GM18907 (cell line): ENCODE measurements at regions not wholly inside any gene's neighbourhood (a gene's known extent, or its start where the extent isn't known, plus 50 kb on each side); places are given as distances from the start of the nearest gene placed in this dataset.

Source experiments
- ATAC-seq: cut with Tn5 transposase; IDR thresholded peaks from one replicate; pipeline ENCODE4 v1.9.1; 2021; ENCODE audit warnings: mild to moderate bottlenecking, moderate library complexity; ENCODE audit not compliant: unreplicated experiment

GRCh38 chr6:79307321-79308036, 73.0 kb upstream of the HMGN3 start:
- no peak for ATAC-seq

DNA sequence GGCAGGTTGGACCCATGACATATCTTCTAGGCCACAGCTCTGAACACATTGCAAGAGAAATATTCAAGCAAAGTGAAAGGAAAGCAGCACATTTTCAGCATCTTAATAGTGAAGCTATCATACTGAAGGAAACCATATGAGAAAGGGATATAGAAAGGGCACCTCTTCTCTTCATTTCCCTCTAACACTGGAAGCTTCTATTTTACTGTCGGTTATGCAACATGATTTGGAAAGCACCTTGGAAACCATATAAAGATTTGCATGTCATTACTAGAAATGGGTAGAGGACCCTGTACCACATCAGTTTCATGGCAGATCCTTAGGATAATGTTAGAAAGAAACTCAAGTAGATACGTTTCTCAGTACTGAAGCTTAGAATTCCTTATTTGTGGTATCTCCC, 70.5 kb upstream of the HMGN3 start:
- no peak for ATAC-seq

- ATAC-seq: no peak
Measured at GRCh38 chr6:79302341-79302740, 67.9 kb upstream of the HMGN3 start.

DNA sequence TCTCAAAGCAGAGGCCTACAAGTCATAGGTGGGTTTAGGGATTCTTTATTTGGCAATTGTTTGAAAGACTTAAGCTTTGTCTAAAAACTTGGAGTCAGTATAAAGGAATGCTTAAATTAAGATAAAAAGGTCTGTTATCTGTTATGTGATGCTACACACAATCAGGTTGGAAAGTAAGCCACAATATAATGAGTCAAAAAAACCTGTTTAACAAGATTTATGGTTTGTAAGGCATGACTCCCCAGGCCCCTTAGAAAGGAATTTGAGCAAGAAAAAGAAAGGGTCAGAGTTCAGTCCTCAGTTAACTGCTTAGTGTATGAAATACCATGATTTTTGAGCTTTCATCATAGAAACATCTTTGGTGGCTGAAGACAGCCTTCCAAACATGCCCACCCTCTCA, 66.8 kb upstream of the HMGN3 start:
- no peak for ATAC-seq

DNA sequence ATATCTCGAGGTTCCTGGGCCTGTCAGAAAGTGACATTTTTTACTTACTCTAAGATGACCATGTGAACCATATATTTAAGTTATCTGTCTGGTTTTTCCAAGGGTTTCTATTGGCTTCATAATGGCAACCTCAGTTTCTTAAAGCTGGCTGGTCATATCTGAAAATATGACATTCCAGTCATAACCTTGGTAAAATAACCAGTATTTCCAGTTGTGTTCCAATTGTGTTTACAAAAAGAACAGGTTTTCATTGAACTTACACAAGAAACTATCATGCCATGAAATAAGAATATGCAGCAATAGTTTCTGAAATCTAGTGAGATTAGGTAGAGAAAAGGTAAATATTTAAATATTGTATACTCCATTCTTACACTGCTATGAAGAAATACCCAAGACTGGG, 61.7 kb upstream of the HMGN3 start:
- ATAC-seq: no peak
